Keratinocyte (primary cell): ENCODE measurements at regions not wholly inside any gene's neighbourhood (a gene's known extent, or its start where the extent isn't known, plus 50 kb on each side); places are given as distances from the start of the nearest gene placed in this dataset.

Experiments
- DNase-seq: peaks from one replicate; pipeline ENCODE4 v3.0.0-alpha.2; 2011; ENCODE audit warnings: low read depth, missing footprints, low spot score
- FAIRE-seq: peaks from 2 replicates; lab custom pipeline; 2011; peaks lifted over from hg19 to GRCh38; lab: Jason Lieb, UNC
- H2AFZ ChIP-seq: 2 replicates; pipeline ENCODE4 v1.6.0; 2012; ENCODE audit warnings: low read length, control low read depth, inconsistent platforms; ENCODE audit not compliant: control insufficient read depth
- H3K27ac ChIP-seq: 2 replicates; pipeline ENCODE4 v1.5.1; 2011; ENCODE audit warnings: low read length; ENCODE audit not compliant: control insufficient read depth, insufficient read depth
- H3K27me3 ChIP-seq: 3 replicates; pipeline ENCODE4 v1.6.0; 2011; ENCODE audit warnings: low read length; ENCODE audit not compliant: control insufficient read depth, insufficient read depth; ENCODE audit errors: extremely low read depth
- H3K36me3 ChIP-seq, 2 experiments: 2 replicates in 1 of 2; 3 replicates in 1 of 2; pipeline ENCODE4 v1.5.1; 2011; ENCODE audit warnings: low read length in 2 of 2, mild to moderate bottlenecking in 1 of 2; ENCODE audit not compliant: control insufficient read depth in 2 of 2, insufficient read depth in 2 of 2; ENCODE audit errors: extremely low read depth in 1 of 2
- H3K4me1 ChIP-seq: 3 replicates; pipeline ENCODE4 v1.5.1; 2011; ENCODE audit warnings: low read length; ENCODE audit not compliant: control insufficient read depth, insufficient read depth; ENCODE audit errors: extremely low read depth
- H3K4me2 ChIP-seq: 3 replicates; pipeline ENCODE4 v1.6.0; 2011; ENCODE audit warnings: low read depth, low read length; ENCODE audit not compliant: control insufficient read depth, insufficient read depth; ENCODE audit errors: extremely low read depth
- H3K4me3 ChIP-seq, 3 experiments: fragments of 200-600 bp in 1 of 3; sonication (generic) in 1 of 3; 2 replicates in 2 of 3; 3 replicates in 1 of 3; pipeline ENCODE4 v1.5.1; 2011 to 2016; ENCODE audit warnings: low read length in 3 of 3, mild to moderate bottlenecking in 3 of 3, control low read depth in 2 of 3, inconsistent platforms in 1 of 3, low read depth in 1 of 3, mixed read lengths in 1 of 3, mixed run types in 1 of 3, moderate library complexity in 1 of 3; ENCODE audit not compliant: control insufficient read depth in 2 of 3, insufficient read depth in 2 of 3; ENCODE audit errors: extremely low read depth in 1 of 3
- H3K79me2 ChIP-seq: 2 replicates; pipeline ENCODE4 v1.6.0; 2012; ENCODE audit warnings: low read length; ENCODE audit not compliant: control insufficient read depth, insufficient read depth
- H3K9ac ChIP-seq: 3 replicates; pipeline ENCODE4 v1.6.0; 2011; ENCODE audit warnings: low read length; ENCODE audit not compliant: control insufficient read depth, insufficient read depth; ENCODE audit errors: extremely low read depth
- H3K9me1 ChIP-seq: 3 replicates; pipeline ENCODE4 v1.6.0; 2011; ENCODE audit warnings: low read length; ENCODE audit not compliant: control insufficient read depth, insufficient read depth; ENCODE audit errors: extremely low read depth
- H3K9me3 ChIP-seq: 2 replicates; pipeline ENCODE4 v1.5.1; 2012; ENCODE audit warnings: low read depth, low read length; ENCODE audit not compliant: control insufficient read depth
- H4K20me1 ChIP-seq: 3 replicates; pipeline ENCODE4 v1.6.0; 2011; ENCODE audit warnings: low read length; ENCODE audit not compliant: control insufficient read depth, insufficient read depth; ENCODE audit errors: extremely low read depth
- CTCF ChIP-seq, 3 experiments: IDR thresholded peaks in 1 of 3; conservative IDR thresholded peaks in 1 of 3; optimal IDR thresholded peaks in 1 of 3; 2 replicates in 2 of 3; 3 replicates in 1 of 3; pipeline versions ENCODE3 to v1.5.1; 2011; ENCODE audit warnings: low read length in 3 of 3, mild to moderate bottlenecking in 3 of 3, moderate library complexity in 2 of 3, control low read depth in 1 of 3, inconsistent platforms in 1 of 3; ENCODE audit not compliant: insufficient read depth in 2 of 3; ENCODE audit errors: extremely low read depth in 1 of 3
- EZH2 ChIP-seq: IDR thresholded peaks from one replicate; pipeline ENCODE4 v1.6.1; 2012; ENCODE audit warnings: inconsistent platforms, mild to moderate bottlenecking, low read length, moderate library complexity
- dilution Hi-C: fragments of 300-500 bp; cut with MboI; formaldehyde crosslinking; loops from one replicate; pipeline ENCODE4 v1.7.0; 2020; ENCODE audit warnings: low sequenced_read_pairs; ENCODE audit not compliant: extremely low pct_ligation_motif_present

- Histone ChIP-seq H3K27me3 (no peaks in the 10 kb centered on the region), H2AFZ (no peak overlapping the region), H3K9ac (no peak overlapping the region), H3K79me2 (no peaks in the 10 kb centered on the region), H3K9me3 (no peaks in the 10 kb centered on the region), H3K9me1 (no peaks in the 10 kb centered on the region), H3K4me3 (no peak overlapping the region), H3K27ac (no peak overlapping the region), H3K4me2 (no peak overlapping the region), H3K36me3 (no peaks in the 10 kb centered on the region), H4K20me1 (no peaks in the 10 kb centered on the region), H3K4me1 (no peaks in the 10 kb centered on the region)
- no peak for FAIRE-seq
- dilution Hi-C loops, result no loop called here
- DNase-seq, result no peak
- TF ChIP-seq EZH2, result no peak
- no peak for TF ChIP-seq CTCF (optimal IDR thresholded peaks at IDR 0.05 in 1 of 3, IDR thresholded peaks at IDR 0.05 in 1 of 3, conservative IDR thresholded peaks at IDR 0.05 in 1 of 3; ENCODE audit: extremely low read depth in 1 of 3, insufficient read depth in 2 of 3, low read length in 3 of 3)
Measured at GRCh38 chr10:129369566-129369965, 97.5 kb upstream of the MGMT start.

- Histone ChIP-seq H3K27ac (no peak overlapping the region), H3K9ac (no peak overlapping the region), H3K4me1 (no peaks in the 10 kb centered on the region), H3K9me1 (no peaks in the 10 kb centered on the region), H4K20me1 (no peaks in the 10 kb centered on the region), H2AFZ (no peak overlapping the region), H3K4me2 (no peak overlapping the region), H3K27me3 (no peaks in the 10 kb centered on the region), H3K4me3 (no peak overlapping the region), H3K9me3 (no peaks in the 10 kb centered on the region), H3K79me2 (no peaks in the 10 kb centered on the region), H3K36me3 (no peaks in the 10 kb centered on the region)
- FAIRE-seq, result no peak
- dilution Hi-C loops, result no loop called here
- DNase-seq, result no peak
- TF ChIP-seq EZH2 (no peak), CTCF (optimal IDR thresholded peaks at IDR 0.05 in 1 of 3, IDR thresholded peaks at IDR 0.05 in 1 of 3, conservative IDR thresholded peaks at IDR 0.05 in 1 of 3; ENCODE audit: extremely low read depth in 1 of 3, insufficient read depth in 2 of 3, low read length in 3 of 3) (no peak)
Measured at GRCh38 chr10:129371541-129371940, 95.5 kb upstream of the MGMT start.
